GM12892 (cell line): ENCODE measurements at regions not wholly inside any gene's neighbourhood (a gene's known extent, or its start where the extent isn't known, plus 50 kb on each side); places are given as distances from the start of the nearest gene placed in this dataset.

ENCODE experiments used
- DNase-seq: peaks from one replicate; pipeline ENCODE4 v3.0.0; 2011; ENCODE audit not compliant: insufficient read length
- FAIRE-seq: peaks from 2 replicates; lab custom pipeline; 2011; peaks lifted over from hg19 to GRCh38; lab: Jason Lieb, UNC
- POLR2A ChIP-seq: IDR thresholded peaks from 2 replicates; pipeline ENCODE4 v1.6.1; 2011; ENCODE audit warnings: low read depth, low read length, control low read depth
- POLR2AphosphoS5 ChIP-seq: IDR thresholded peaks from 2 replicates; pipeline ENCODE4 v1.6.1; 2011; ENCODE audit warnings: low read depth, low read length, control low read depth
- TAF1 ChIP-seq: IDR thresholded peaks from 2 replicates; pipeline ENCODE4 v1.6.1; 2011; ENCODE audit warnings: low read depth, mild to moderate bottlenecking, control low read depth, low read length, borderline replicate concordance

DNA sequence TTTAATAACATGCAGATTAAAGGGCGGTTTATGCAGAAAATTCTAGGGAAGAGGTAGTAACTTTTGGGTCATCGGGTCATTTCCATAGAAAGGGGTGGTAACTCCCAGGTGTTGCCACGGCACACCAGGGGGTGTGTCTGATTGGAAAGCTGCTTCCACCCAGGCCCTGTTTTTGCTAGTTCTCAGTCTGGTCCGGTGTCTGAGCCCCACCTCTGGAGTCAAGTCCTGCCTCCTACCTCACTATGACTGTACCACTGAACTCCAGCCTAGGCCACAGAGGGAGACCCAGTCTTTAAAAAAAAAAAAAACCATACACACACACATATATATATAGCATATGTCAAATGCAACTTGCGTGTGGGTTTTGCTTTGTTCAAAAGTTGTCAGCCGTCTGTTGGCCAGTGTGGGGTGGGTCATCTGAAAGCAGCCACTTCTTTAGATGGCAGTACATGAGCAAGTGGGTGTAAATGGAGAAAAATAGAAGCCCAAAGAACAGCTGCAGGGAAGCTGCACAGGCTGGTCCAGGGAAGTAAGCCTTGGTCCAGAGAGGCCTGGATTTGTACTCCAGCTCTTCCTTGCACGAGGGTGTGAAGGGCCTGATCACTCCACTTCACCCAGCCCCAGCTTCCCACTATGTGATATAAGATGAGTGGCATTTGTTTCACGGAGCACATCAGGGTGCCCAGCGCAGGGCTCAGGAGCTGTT is 110.7 kb upstream of the SPRY4 start:
- DNase-seq (no peak), FAIRE-seq (no peak)
- TF ChIP-seq TAF1 (no peak), POLR2A (no peak), POLR2AphosphoS5 (no peak)

GRCh38 chr5:142434322-142434612 is 109.4 kb upstream of the SPRY4 start:
- no peak for DNase-seq
- FAIRE-seq = no peak
- TF ChIP-seq POLR2AphosphoS5 (no peak), POLR2A (no peak), TAF1 (no peak)

DNA sequence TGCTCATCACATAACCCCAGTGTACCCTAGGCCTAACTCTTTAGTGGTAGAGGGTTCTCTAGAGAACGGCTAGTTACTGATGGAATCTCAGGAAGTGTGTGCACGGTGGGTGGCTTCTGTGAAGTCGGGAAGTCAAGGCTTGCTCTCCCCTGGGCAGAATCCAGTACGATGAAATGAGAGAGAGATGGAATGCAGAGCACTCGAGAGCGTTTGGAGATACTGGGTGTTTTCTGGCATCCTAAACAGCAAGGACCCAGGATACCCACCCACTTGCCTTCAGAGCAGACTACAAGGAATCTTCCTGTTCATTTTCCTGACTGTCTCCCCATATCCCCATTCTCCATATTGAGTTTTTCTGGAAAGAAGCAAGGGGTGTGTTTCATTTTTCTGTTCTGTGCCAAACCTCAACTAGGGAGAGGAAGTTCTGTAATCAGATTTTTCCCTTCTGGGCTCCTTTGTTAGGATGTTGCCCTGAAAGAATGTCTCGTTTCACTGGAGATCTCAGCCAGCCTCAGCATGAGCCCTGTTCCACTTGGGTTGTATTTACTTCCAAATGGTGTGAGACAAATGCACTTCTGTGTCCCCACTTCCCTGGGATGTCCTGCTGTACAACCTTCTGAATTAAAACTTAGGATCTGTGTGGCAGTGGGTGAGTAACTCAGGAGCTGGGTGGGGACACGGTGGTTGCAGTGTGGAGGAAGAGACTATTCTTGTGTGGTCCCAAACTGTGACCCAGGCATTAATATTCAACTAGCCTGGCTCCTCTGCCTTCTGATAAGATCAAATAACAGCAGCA is 108.9 kb upstream of the SPRY4 start:
- DNase-seq = no peak
- FAIRE-seq = no peak
- TF ChIP-seq POLR2A (no peak), POLR2AphosphoS5 (no peak), TAF1 (no peak)

GRCh38 chr5:142432961-142433360 is 108.1 kb upstream of the SPRY4 start:
- DNase-seq (no peak), FAIRE-seq (no peak)
- TF ChIP-seq TAF1 (no peak), POLR2AphosphoS5 (no peak), POLR2A (no peak)

DNA sequence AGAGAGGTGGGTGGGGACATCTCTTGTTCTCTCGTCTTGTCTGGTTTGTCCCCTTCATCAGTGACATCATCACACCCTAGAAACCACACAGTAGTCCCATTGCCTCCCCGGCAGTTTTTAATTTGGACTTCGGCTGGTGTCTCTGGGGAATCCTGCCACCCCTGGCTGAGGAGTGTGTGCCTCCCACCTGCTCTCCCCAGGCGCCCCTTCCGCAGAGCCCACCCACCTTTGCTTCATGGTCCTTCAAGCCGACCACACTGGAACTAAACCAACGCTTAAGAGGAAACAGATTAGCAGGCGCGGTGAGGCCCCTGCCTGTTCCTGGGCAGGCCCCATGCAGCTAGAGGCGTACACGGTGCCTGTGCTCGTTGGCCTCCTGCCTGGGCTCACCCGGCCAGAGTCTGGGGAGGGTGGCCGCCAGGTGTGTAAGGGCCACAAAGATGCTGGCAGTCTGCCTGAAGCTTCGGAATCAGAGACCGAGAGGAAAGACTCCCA is 107.6 kb upstream of the SPRY4 start:
- FAIRE-seq = peak; percentile 74
- TF ChIP-seq TAF1 = no peak
- no peak for TF ChIP-seq POLR2A
- TF ChIP-seq POLR2AphosphoS5 = no peak
- DNase-seq = no peak

GRCh38 chr5:142428773-142429473 is 104.1 kb upstream of the SPRY4 start:
- no peak for DNase-seq
- FAIRE-seq = no peak
- TF ChIP-seq POLR2AphosphoS5 (no peak), POLR2A (no peak), TAF1 (no peak)

GRCh38 chr5:142428036-142428772 is 103.4 kb upstream of the SPRY4 start:
- no peak for DNase-seq
- no peak for FAIRE-seq
- TF ChIP-seq POLR2A (no peak), TAF1 (no peak), POLR2AphosphoS5 (no peak)

DNA sequence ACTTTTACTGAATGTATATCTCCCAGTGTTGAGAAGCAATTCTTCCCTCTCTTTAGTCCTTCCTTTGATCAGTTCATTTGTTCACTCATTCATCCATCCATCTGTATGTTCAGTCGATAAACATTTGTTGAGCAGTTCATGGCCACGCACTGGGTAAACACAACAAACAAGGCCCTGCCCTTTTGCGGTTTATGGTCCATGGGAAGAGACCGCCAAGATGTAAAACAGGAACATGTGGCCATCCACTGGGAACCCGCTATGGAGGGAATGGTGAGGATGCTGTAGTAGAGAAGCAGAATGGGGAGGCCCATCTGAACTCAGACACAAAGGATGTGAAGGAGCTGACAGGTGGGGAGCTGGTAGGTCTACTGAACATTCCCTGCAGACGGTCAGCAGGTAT is 102.7 kb upstream of the SPRY4 start:
- TF ChIP-seq POLR2AphosphoS5 (no peak), TAF1 (no peak), POLR2A (no peak)
- FAIRE-seq (no peak), DNase-seq (no peak)

DNA sequence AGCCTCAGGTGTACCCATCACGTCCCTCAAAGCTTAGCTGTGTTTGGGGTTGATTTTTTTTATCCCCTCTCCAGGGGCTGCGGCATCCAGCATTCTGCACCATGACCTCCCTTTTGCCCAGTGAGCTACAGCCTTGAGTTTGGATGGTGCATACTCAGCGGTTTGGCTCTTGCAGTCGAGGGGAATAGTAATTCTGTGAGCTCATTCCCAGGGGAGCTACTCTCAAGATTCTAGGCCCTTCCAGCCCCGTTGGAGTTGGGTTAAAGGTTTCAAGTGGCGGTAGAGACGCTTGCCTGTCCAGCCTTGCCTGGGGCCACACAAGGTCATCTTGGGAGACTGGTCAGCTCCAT is 102.2 kb upstream of the SPRY4 start:
- TF ChIP-seq TAF1 = no peak
- TF ChIP-seq POLR2AphosphoS5 = no peak
- no peak for TF ChIP-seq POLR2A
- DNase-seq (no peak), FAIRE-seq (no peak)

DNA sequence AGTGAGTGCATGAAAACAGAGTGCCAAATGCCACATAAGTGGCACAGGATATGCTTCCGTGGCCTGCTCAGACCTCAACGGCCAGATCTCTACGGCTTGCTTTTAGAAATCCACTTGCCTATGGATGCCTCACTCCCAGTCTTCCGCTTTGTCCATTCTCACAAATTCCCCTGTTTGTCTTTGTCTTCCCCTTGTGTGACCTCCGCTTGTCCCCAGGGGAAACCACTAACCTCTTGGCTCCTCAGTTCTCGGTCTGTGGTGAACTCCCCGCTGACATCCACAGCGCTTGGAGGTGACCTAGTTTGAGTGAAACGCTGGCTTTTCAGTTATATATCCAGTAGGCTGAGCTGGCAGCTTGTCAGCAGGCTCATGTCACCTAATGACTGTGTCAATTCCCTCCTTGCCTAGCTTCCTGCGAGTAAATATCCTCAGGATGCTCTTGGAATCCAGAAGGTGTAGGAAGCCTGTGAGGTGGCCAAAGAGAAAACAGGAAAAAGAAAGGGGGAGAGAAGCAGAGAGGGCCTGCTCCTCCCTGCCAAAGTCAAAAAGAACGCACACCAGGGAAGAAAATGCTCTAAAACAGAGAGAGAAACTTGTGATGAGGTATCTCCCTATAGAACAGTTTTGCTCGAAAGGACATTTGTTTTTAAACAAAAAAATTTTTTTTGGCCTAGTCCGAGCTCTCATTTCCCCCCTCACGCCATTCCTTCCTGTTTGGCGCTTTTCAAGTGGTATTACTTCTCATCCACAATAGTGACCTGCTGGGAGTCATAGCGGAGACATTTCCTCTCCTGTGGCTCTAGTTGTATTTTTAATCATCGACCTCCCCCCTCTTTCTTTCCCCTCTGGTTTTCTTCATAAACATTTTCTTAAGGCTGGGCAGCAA is 101.6 kb upstream of the SPRY4 start:
- FAIRE-seq (no peak), DNase-seq (no peak)
- no peak for TF ChIP-seq POLR2A
- TF ChIP-seq TAF1 = no peak
- TF ChIP-seq POLR2AphosphoS5 = no peak
